Chondrocyte (in vitro differentiated cells): ENCODE measurements at regions not wholly inside any gene's neighbourhood (a gene's known extent, or its start where the extent isn't known, plus 50 kb on each side); places are given as distances from the start of the nearest gene placed in this dataset.

Experiments used
- DNase-seq: peaks from one replicate; pipeline ENCODE4 v3.0.0; 2021; ENCODE audit warnings: mixed read lengths, low spot score
- H3K27ac Mint-ChIP-seq: one replicate; pipeline ENCODE4 v1.8.0; 2021; ENCODE audit warnings: mild to moderate bottlenecking, moderate library complexity, mixed read lengths; ENCODE audit not compliant: unreplicated experiment
- H3K27me3 Mint-ChIP-seq: 2 replicates; pipeline ENCODE4 v1.8.0; 2021; ENCODE audit warnings: low read depth, mixed read lengths
- H3K36me3 Mint-ChIP-seq: 2 replicates; pipeline ENCODE4 v1.8.0; 2021; ENCODE audit warnings: low read depth, mixed read lengths
- H3K4me1 Mint-ChIP-seq: 2 replicates; pipeline ENCODE4 v1.8.0; 2021; ENCODE audit warnings: low read depth, mild to moderate bottlenecking, mixed read lengths
- H3K4me3 Mint-ChIP-seq: one replicate; pipeline ENCODE4 v1.8.0; 2021; ENCODE audit warnings: mild to moderate bottlenecking, moderate library complexity, mixed read lengths; ENCODE audit not compliant: unreplicated experiment
- H3K9me3 Mint-ChIP-seq: 2 replicates; pipeline ENCODE4 v1.8.0; 2021; ENCODE audit warnings: low read depth, mixed read lengths
- TF ChIP-seq, protein P1 (sequence below): fragments of 200-600 bp; sonication (generic); IDR thresholded peaks from 2 replicates; pipeline ENCODE4 v1.5.0; 2021; ENCODE audit warnings: antibody characterized with exemption, mild to moderate bottlenecking, moderate library complexity

- TF ChIP-seq, protein P1, sequence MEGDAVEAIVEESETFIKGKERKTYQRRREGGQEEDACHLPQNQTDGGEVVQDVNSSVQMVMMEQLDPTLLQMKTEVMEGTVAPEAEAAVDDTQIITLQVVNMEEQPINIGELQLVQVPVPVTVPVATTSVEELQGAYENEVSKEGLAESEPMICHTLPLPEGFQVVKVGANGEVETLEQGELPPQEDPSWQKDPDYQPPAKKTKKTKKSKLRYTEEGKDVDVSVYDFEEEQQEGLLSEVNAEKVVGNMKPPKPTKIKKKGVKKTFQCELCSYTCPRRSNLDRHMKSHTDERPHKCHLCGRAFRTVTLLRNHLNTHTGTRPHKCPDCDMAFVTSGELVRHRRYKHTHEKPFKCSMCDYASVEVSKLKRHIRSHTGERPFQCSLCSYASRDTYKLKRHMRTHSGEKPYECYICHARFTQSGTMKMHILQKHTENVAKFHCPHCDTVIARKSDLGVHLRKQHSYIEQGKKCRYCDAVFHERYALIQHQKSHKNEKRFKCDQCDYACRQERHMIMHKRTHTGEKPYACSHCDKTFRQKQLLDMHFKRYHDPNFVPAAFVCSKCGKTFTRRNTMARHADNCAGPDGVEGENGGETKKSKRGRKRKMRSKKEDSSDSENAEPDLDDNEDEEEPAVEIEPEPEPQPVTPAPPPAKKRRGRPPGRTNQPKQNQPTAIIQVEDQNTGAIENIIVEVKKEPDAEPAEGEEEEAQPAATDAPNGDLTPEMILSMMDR, result no peak
- H3K4me3 Mint-ChIP-seq, result no peak overlapping the region
These were observed 305.4 kb upstream of the HS6ST1 start for GRCh38 chr2:128623776-128624761.

GRCh38 chr2:128624956-128625355, 306.3 kb upstream of the HS6ST1 start:
- no peak overlapping the region for H3K4me3 Mint-ChIP-seq
- no peak overlapping the region for H3K27ac Mint-ChIP-seq
- TF ChIP-seq, protein P1, result no peak
- H3K4me1 Mint-ChIP-seq, result peaks cover 26% of the 10 kb centered on the region
- no peaks in the 10 kb centered on the region for H3K9me3 Mint-ChIP-seq
- peak; percentile 59 for DNase-seq
- no peaks in the 10 kb centered on the region for H3K27me3 Mint-ChIP-seq
- H3K36me3 Mint-ChIP-seq, result no peaks in the 10 kb centered on the region

More at GRCh38 chr2:128623776-128624761, 305.4 kb upstream of the HS6ST1 start:
- peak overlapping the region; percentile 96 for H3K27ac Mint-ChIP-seq
- no peaks in the 10 kb centered on the region for H3K9me3 Mint-ChIP-seq
- no peaks in the 10 kb centered on the region for H3K27me3 Mint-ChIP-seq
- no peaks in the 10 kb centered on the region for H3K36me3 Mint-ChIP-seq
- DNase-seq, result peak; percentile 72
- H3K4me1 Mint-ChIP-seq, result peaks cover 26% of the 10 kb centered on the region

DNA sequence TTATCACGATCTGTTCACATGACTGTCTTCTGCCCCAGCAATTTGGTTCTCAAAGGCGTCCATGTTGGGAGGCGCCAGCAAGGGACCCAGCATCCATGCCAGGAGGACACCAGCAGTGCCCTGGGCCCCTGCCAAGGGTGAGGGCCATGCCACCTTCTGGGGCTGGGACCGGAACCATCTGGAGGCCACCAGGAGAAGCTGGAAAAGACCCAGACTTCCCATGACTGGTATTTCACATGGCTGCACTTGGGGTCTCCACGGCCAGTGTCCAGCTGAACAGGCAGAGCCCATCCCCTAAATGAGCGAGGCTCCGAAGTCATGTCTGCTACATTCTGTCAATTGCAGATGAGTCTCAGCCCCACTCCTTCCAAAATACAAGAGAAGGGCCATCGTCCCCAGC, 306.8 kb upstream of the HS6ST1 start:
- Mint-ChIP-seq H3K4me1 (peaks cover 26% of the 10 kb centered on the region), H3K27ac (no peak overlapping the region), H3K4me3 (no peak overlapping the region), H3K27me3 (no peaks in the 10 kb centered on the region), H3K9me3 (no peaks in the 10 kb centered on the region), H3K36me3 (no peaks in the 10 kb centered on the region)
- DNase-seq, result peak; percentile 75
- TF ChIP-seq, protein P1, result no peak

GRCh38 chr2:128625963-128626759, 307.5 kb upstream of the HS6ST1 start:
- Mint-ChIP-seq H3K4me3 (no peak overlapping the region), H3K36me3 (no peaks in the 10 kb centered on the region), H3K4me1 (peaks cover 26% of the 10 kb centered on the region), H3K27me3 (no peaks in the 10 kb centered on the region), H3K9me3 (no peaks in the 10 kb centered on the region), H3K27ac (no peak overlapping the region)
- TF ChIP-seq, protein P1, result no peak
- DNase-seq, result peak; percentile 52
